ENCODE measurements at regions not wholly inside any gene's neighbourhood (a gene's known extent, or its start where the extent isn't known, plus 50 kb on each side); places are given as distances from the start of the nearest gene placed in this dataset.

DNA sequence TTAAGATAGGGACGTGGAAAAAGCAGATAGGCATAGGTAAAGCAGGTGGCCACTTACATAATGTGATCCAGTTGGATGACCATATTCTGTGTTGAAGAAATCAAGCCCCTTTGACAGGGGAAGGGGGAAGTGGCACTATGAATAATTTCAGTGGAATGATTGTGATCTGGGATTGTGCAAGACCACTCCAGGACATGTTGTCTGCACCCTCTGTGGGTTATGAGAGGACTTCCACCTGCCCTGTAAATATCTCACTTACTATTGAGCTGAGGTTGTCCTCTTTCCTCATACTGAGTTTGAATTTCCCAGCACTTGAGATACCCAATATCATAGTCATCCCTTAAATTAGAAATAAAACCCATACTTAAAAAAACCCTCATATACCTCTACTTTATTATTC lies 220.7 kb downstream of the IRS1 start:
- TF ChIP-seq, protein P1, sequence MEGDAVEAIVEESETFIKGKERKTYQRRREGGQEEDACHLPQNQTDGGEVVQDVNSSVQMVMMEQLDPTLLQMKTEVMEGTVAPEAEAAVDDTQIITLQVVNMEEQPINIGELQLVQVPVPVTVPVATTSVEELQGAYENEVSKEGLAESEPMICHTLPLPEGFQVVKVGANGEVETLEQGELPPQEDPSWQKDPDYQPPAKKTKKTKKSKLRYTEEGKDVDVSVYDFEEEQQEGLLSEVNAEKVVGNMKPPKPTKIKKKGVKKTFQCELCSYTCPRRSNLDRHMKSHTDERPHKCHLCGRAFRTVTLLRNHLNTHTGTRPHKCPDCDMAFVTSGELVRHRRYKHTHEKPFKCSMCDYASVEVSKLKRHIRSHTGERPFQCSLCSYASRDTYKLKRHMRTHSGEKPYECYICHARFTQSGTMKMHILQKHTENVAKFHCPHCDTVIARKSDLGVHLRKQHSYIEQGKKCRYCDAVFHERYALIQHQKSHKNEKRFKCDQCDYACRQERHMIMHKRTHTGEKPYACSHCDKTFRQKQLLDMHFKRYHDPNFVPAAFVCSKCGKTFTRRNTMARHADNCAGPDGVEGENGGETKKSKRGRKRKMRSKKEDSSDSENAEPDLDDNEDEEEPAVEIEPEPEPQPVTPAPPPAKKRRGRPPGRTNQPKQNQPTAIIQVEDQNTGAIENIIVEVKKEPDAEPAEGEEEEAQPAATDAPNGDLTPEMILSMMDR (IDR thresholded peaks at IDR 0.05) = no peak
- TF ChIP-seq POLR2A (IDR thresholded peaks at IDR 0.05) = no peak
